Heart right ventricle (tissue), 16 donors: ENCODE measurements at regions not wholly inside any gene's neighbourhood (a gene's known extent, or its start where the extent isn't known, plus 50 kb on each side); places are given as distances from the start of the nearest gene placed in this dataset.

Experiments
- ATAC-seq, 8 donors: fragments of 200-7000 bp; cut with Tn5 transposase; one replicate each; pipeline ENCODE4 v1.9.1; 2020; ENCODE audit warnings: mild to moderate bottlenecking in 8 of 8, moderate library complexity in 8 of 8, moderate number of reproducible peaks in 1 of 8
- DNase-seq, 2 donors: peaks; one replicate each; pipeline ENCODE4 v3.0.0-alpha.2; 2020
- H3K27ac ChIP-seq, 10 donors: fragments of 200-600 bp; sonication (generic) in 2 of 10; one replicate each; pipeline versions ENCODE4 v1.5.0 to v1.8.0; 2020 to 2022; ENCODE audit warnings: mild to moderate bottlenecking in 3 of 10
- H3K27me3 ChIP-seq, 7 donors: fragments of 200-600 bp; one replicate each; pipeline ENCODE4 v1.8.0; 2021 to 2022; ENCODE audit warnings: mild to moderate bottlenecking in 2 of 7
- H3K36me3 ChIP-seq, 9 donors: fragments of 200-600 bp; sonication (generic) in 1 of 9; one replicate each; pipeline versions ENCODE4 v1.5.0 to v1.8.0; 2020 to 2022; ENCODE audit warnings: mild to moderate bottlenecking in 2 of 9
- H3K4me1 ChIP-seq, 9 donors: fragments of 200-600 bp; sonication (generic) in 1 of 9; one replicate each; pipeline versions ENCODE4 v1.5.0 to v1.8.0; 2020 to 2022; ENCODE audit warnings: mild to moderate bottlenecking in 4 of 9
- H3K4me3 ChIP-seq, 10 donors: fragments of 200-600 bp; sonication (generic) in 2 of 10; one replicate each; pipeline versions ENCODE4 v1.5.0 to v1.8.0; 2020 to 2022; ENCODE audit warnings: mild to moderate bottlenecking in 7 of 10, moderate library complexity in 2 of 10
- H3K9me3 ChIP-seq, 11 donors: fragments of 200-600 bp in 10 of 11; sonication (generic) in 2 of 11; one replicate each; pipeline versions ENCODE4 v1.5.0 to v1.8.0; 2013 to 2022; ENCODE audit warnings: mild to moderate bottlenecking in 2 of 11, control low read depth in 1 of 11, moderate library complexity in 1 of 11
- CTCF ChIP-seq, 9 donors: fragments of 200-600 bp; sonication (generic) in 2 of 9; IDR thresholded peaks; one replicate each; pipeline versions ENCODE4 v1.5.0 to v1.8.0; 2021 to 2022; ENCODE audit warnings: antibody characterized with exemption in 9 of 9, mild to moderate bottlenecking in 5 of 9, moderate library complexity in 1 of 9
- WGBS, 2 donors: extraction: QIAGEN DNeasy Blood & Tissue Kit; methylation state at CpG; one replicate each; pipeline ENCODE4 v1.1.7; 2013; ENCODE audit warnings: inconsistent platforms in 1 of 2; 5-methylcytosine and 5-hydroxymethylcytosine counted together
- intact Hi-C, 10 donors: fragments of 100-400 bp; cut with DNase I; formaldehyde crosslinking; loops; one replicate each; pipeline versions ENCODE4 v1.11.1 to v1.14.2; 2022
- donor health status: Arrhythmogenic right ventricular cardiomyopathy.
- donor health status: ischemic (EF 13 %, LVEDD 7.1; RV severe dilation, severe dysfunction).
- donor health status: healthy with polysubstance abuse.
- donor health status: DM: no; HTN: yes; CAD: no.
- donor health status: DM: no; HTN: no; CAD: no.
- donor health status: ischemic (EF 25% LVEDD 6.9; RV normal size, moderate dysfunction).
- donor health status: ischemic (EF 25% LVEDD 5.7; RV mildly dilated, moderate dysfunction).
- donor health status: healthy.
- donor health status: DM: yes; HTN: yes; CAD: no.
- donor health status: Ischemic cardiomyopathy.
- donor health status: ischemic (EF 35%, LVEDD 5.7; RV mildly dilated, moderate dysfunction).
- donor health status: nonischemic (EF 11% LVEDD 7.7; RV severe dilation, severe dysfunction).
- donor health status: DM: yes; HTN: yes; CAD: no.
- donor health status: PGD.
- donor health status: ischemic (EF 29% LVEDD 5.4; RV normal size, mild dysfunction).
- donor health status: nonischemic (EF 23%, LVEDD 6.1; RV moderate dilation, normal function).

GRCh38 chr4:167397586-167397985 is 163.3 kb upstream of the SPOCK3 start:
- intact Hi-C loops, result no loop called here
- no peak for DNase-seq
- WGBS, 2 donors, result 57 to 61% methylated on average over 3 of the region's 3 CpGs
- Histone ChIP-seq H3K4me1 (no peaks in the 10 kb centered on the region), H3K27ac (no peak overlapping the region), H3K36me3 (no peaks in the 10 kb centered on the region), H3K9me3 (no peaks in the 10 kb centered on the region), H3K4me3 (no peak overlapping the region), H3K27me3 (no peaks in the 10 kb centered on the region)
- TF ChIP-seq CTCF (IDR thresholded peaks at IDR 0.05), result no peak
- no peak for ATAC-seq

- ATAC-seq (no peak), DNase-seq (no peak)
- no peak overlapping the region for H3K27ac ChIP-seq
- H3K36me3 ChIP-seq, result no peaks in the 10 kb centered on the region
- no peak for TF ChIP-seq CTCF (IDR thresholded peaks at IDR 0.05)
- no peak overlapping the region for H3K4me3 ChIP-seq
- no peaks in the 10 kb centered on the region for H3K9me3 ChIP-seq
- WGBS, 2 donors, result 84% methylated on average over 1 of the region's 1 CpG
- H3K4me1 ChIP-seq, result no peaks in the 10 kb centered on the region
- no peaks in the 10 kb centered on the region for H3K27me3 ChIP-seq
- intact Hi-C loops, result no loop called here
Observed at GRCh38 chr4:167399201-167399600, 164.9 kb upstream of the SPOCK3 start.

GRCh38 chr4:167406181-167406580 is 171.9 kb upstream of the SPOCK3 start:
- 94 to 97% methylated on average over 1 of the region's 1 CpG for WGBS, 2 donors
- ATAC-seq (no peak), DNase-seq (no peak)
- H3K9me3 ChIP-seq, result no peaks in the 10 kb centered on the region
- no peaks in the 10 kb centered on the region for H3K27me3 ChIP-seq
- intact Hi-C loops, result no loop called here
- H3K4me1 ChIP-seq, result no peaks in the 10 kb centered on the region
- H3K27ac ChIP-seq, result no peak overlapping the region
- no peak for TF ChIP-seq CTCF (IDR thresholded peaks at IDR 0.05)
- H3K4me3 ChIP-seq, result no peak overlapping the region
- no peaks in the 10 kb centered on the region for H3K36me3 ChIP-seq

- no peaks in the 10 kb centered on the region for H3K4me1 ChIP-seq
- no peak for ATAC-seq
- no peak for DNase-seq
- H3K27ac ChIP-seq, result no peak overlapping the region
- no peaks in the 10 kb centered on the region for H3K27me3 ChIP-seq
- H3K36me3 ChIP-seq, result no peaks in the 10 kb centered on the region
- H3K9me3 ChIP-seq, result no peaks in the 10 kb centered on the region
- no peak for TF ChIP-seq CTCF (IDR thresholded peaks at IDR 0.05)
- WGBS, 2 donors, result 87 to 88% methylated on average over 4 of the region's 4 CpGs
- intact Hi-C loops, result no loop called here
- H3K4me3 ChIP-seq, result no peak overlapping the region
Observed at GRCh38 chr4:167415461-167415860, 181.2 kb upstream of the SPOCK3 start.
